Smooth muscle cell (in vitro differentiated cells): ENCODE measurements at regions not wholly inside any gene's neighbourhood (a gene's known extent, or its start where the extent isn't known, plus 50 kb on each side); places are given as distances from the start of the nearest gene placed in this dataset.
"Not testable (repeated sequence)": the region's sequence is repeated elsewhere in the genome, so short reads cannot be mapped to it uniquely, and the experiment has no call there.

Source experiments
- DNase-seq: peaks from one replicate; lab custom pipeline; 2025; ENCODE audit not compliant: unreplicated experiment; lab: John Stamatoyannopoulos, UW
- H2AFZ ChIP-seq: fragments of 200-600 bp; sonication (generic); 2 replicates; pipeline ENCODE4 v1.6.0; 2016; ENCODE audit warnings: antibody characterized with exemption, low read depth, mild to moderate bottlenecking
- H3F3A ChIP-seq: fragments of 200-600 bp; sonication (generic); 2 replicates; pipeline ENCODE4 v1.6.0; 2017; ENCODE audit warnings: antibody characterized with exemption, low read depth
- H3K27ac ChIP-seq: fragments of 200-600 bp; sonication (generic); 2 replicates; pipeline ENCODE4 v1.5.1; 2016; ENCODE audit warnings: low read depth, mild to moderate bottlenecking
- H3K27me3 ChIP-seq: fragments of 200-600 bp; sonication (generic); 2 replicates; pipeline ENCODE4 v1.6.1; 2016; ENCODE audit warnings: low read depth, mild to moderate bottlenecking
- H3K36me3 ChIP-seq: fragments of 200-600 bp; sonication (generic); 2 replicates; pipeline ENCODE4 v1.5.1; 2016; ENCODE audit warnings: low read depth
- H3K4me1 ChIP-seq: fragments of 200-600 bp; sonication (generic); 2 replicates; pipeline ENCODE4 v1.5.1; 2016; ENCODE audit warnings: low read depth
- H3K4me2 ChIP-seq: fragments of 200-600 bp; sonication (generic); 2 replicates; pipeline ENCODE4 v1.6.0; 2016; ENCODE audit warnings: mild to moderate bottlenecking
- H3K4me3 ChIP-seq: fragments of 200-600 bp; sonication (generic); 2 replicates; pipeline ENCODE4 v1.5.1; 2016; ENCODE audit warnings: mild to moderate bottlenecking
- H3K79me2 ChIP-seq: fragments of 200-600 bp; sonication (generic); 2 replicates; pipeline ENCODE4 v1.6.0; 2016; ENCODE audit warnings: low read depth, mild to moderate bottlenecking
- H3K9ac ChIP-seq: fragments of 200-600 bp; sonication (generic); 2 replicates; pipeline ENCODE4 v1.6.0; 2016; ENCODE audit warnings: low read depth
- H3K9me3 ChIP-seq: fragments of 200-600 bp; sonication (generic); replicated peaks from 2 replicates; pipeline ENCODE4 v1.5.1; 2016; ENCODE audit warnings: low read depth
- H4K20me1 ChIP-seq: fragments of 200-600 bp; sonication (generic); 2 replicates; pipeline ENCODE4 v1.6.0; 2016; ENCODE audit warnings: low read depth
- WGBS: methylation state at CpG from one replicate; pipeline ENCODE4 v1.1.7; 2016; ENCODE audit warnings: low lambda C conversion rate; 5-methylcytosine and 5-hydroxymethylcytosine counted together
- TF ChIP-seq, protein P1 (sequence below): fragments of 200-600 bp; sonication (generic); IDR thresholded peaks from 2 replicates; pipeline ENCODE4 v1.5.1; 2017; ENCODE audit warnings: borderline replicate concordance, mild to moderate bottlenecking, antibody characterized with exemption; ENCODE audit not compliant: insufficient read depth, poor library complexity, severe bottlenecking

DNA sequence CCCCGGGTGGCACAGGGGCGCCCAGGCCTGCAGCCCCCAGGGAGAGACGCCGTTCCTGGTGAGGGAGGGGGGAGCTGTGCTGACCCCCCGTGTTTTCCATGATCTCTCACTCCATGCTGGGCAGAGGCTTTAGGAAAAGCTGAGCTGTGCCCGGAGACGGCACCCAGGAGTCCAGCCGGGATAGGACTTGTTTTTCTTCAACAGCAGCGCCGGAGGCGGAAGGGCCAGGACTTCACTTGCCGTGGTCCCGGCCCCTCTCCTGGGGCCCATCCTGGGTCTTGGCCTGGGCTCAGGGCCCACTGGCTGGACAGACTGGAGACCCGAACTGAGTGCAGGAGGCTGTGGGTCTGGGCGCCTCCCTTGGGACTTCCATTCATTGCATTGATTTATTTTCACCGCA lies 176.8 kb upstream of the ZNF469 start:
- WGBS: 96% methylated on average over 11 of the region's 16 CpGs
- H3K4me2 ChIP-seq, DNase-seq, H3K4me3 ChIP-seq, H3K9ac ChIP-seq, H3K4me1 ChIP-seq, H3K79me2 ChIP-seq, H3K36me3 ChIP-seq, H3K27me3 ChIP-seq, H3F3A ChIP-seq, H3K27ac ChIP-seq, H2AFZ ChIP-seq, H3K9me3 ChIP-seq, H4K20me1 ChIP-seq: not testable (repeated sequence)

DNA sequence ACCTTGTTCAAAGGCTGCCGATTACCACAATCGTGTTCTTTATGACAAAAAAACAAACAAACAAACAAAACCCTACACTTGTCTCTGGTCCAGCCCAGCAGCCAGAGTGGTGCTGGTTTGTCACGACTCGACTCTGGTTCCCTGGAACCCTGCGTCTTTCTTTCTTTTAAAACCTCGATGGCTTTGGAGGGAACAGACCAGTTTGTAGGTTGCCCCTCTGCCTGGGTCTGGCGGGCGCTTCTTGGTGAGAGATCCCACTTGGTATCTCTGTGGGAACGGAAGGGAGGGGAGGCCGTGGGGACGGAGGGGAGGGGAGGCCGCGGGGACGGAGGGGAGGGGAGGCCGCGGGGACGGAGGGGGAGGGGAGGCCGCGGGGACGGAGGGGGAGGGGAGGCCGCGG lies 176.2 kb upstream of the ZNF469 start:
- not testable (repeated sequence) for H3K9me3 ChIP-seq, H3K36me3 ChIP-seq, H3K9ac ChIP-seq, H4K20me1 ChIP-seq, H3K79me2 ChIP-seq, H3K4me1 ChIP-seq, H3K27ac ChIP-seq, H3K27me3 ChIP-seq, H2AFZ ChIP-seq, H3K4me2 ChIP-seq, H3K4me3 ChIP-seq, H3F3A ChIP-seq, DNase-seq
- 98% methylated on average over 8 of the region's 22 CpGs for WGBS

DNA sequence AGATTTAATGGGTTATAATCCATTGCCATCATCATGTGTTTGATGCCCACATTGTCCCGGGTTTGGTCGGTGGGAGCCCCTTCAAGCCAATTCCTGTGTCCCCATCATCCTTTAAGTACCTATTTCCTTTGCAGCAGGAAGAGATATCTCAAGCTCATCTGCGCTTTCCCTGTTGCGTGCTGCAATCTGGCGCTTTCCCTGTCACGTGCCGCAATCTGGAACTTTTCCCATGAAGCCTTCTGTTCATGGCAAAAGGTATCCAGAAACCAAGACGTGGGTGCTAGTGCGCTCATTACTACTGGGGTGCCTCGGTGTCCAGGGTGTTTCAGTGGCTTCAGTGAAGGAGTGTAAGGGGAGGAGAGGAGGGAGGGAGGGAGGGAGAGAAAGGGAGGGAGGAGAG lies 174.6 kb upstream of the ZNF469 start:
- Histone ChIP-seq H3K79me2 (no peaks in the 10 kb centered on the region), H2AFZ (no peak overlapping the region), H3K27ac (no peak overlapping the region), H4K20me1 (no peaks in the 10 kb centered on the region), H3K4me2 (no peak overlapping the region), H3K27me3 (no peaks in the 10 kb centered on the region), H3K4me3 (no peak overlapping the region), H3K9me3 (no peaks in the 10 kb centered on the region), H3K9ac (no peak overlapping the region), H3K4me1 (no peaks in the 10 kb centered on the region), H3K36me3 (no peaks in the 10 kb centered on the region), H3F3A (no peaks in the 10 kb centered on the region)
- TF ChIP-seq, protein P1, sequence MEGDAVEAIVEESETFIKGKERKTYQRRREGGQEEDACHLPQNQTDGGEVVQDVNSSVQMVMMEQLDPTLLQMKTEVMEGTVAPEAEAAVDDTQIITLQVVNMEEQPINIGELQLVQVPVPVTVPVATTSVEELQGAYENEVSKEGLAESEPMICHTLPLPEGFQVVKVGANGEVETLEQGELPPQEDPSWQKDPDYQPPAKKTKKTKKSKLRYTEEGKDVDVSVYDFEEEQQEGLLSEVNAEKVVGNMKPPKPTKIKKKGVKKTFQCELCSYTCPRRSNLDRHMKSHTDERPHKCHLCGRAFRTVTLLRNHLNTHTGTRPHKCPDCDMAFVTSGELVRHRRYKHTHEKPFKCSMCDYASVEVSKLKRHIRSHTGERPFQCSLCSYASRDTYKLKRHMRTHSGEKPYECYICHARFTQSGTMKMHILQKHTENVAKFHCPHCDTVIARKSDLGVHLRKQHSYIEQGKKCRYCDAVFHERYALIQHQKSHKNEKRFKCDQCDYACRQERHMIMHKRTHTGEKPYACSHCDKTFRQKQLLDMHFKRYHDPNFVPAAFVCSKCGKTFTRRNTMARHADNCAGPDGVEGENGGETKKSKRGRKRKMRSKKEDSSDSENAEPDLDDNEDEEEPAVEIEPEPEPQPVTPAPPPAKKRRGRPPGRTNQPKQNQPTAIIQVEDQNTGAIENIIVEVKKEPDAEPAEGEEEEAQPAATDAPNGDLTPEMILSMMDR: no peak
- no peak for DNase-seq
- 93% methylated on average over 10 of the region's 10 CpGs for WGBS

DNA sequence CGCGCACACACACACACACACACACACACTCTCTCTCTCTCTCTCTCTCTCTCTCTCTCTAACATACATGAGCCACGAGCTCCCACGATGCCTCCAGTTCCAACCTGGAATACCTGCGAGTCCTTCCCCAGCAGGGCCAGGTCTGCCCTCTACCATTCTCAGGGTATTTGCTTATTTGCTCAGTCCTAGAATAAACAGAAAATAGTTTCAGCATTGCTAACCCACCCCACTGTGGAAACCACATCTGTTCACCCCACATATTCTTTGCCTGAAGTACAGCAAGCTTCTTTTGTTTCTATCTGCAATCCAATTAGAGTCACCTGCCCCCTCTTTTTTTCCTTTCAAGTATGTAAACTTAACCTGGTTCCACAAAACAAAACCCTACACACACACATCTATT lies 174.0 kb upstream of the ZNF469 start:
- not testable (repeated sequence) for H3K4me3 ChIP-seq, H3K27ac ChIP-seq, H3K4me2 ChIP-seq, H4K20me1 ChIP-seq, H3K4me1 ChIP-seq, H3K9ac ChIP-seq, H2AFZ ChIP-seq, H3K36me3 ChIP-seq, H3K27me3 ChIP-seq, H3F3A ChIP-seq, H3K9me3 ChIP-seq, DNase-seq, H3K79me2 ChIP-seq
- WGBS: 91% methylated on average over 3 of the region's 5 CpGs

DNA sequence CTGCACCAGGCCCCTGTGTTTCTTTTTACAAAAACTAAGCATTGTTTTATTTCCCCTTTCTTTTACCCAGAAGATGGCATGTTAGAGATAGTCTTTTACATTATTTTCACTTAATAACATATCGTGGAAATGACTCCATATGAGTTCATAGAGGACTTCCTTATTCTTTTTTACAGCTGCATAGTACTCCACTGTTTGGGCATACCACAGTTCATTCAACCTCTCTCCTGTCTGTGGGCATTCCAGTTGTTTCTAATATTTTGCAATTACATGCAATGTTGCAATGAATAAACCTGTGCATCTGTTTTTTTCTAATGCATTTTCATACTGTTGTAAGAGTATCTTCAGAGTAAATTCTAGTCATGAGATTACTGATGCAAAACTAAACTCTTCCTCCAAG lies 173.2 kb upstream of the ZNF469 start:
- 87% methylated on average over 1 of the region's 1 CpG for WGBS

DNA sequence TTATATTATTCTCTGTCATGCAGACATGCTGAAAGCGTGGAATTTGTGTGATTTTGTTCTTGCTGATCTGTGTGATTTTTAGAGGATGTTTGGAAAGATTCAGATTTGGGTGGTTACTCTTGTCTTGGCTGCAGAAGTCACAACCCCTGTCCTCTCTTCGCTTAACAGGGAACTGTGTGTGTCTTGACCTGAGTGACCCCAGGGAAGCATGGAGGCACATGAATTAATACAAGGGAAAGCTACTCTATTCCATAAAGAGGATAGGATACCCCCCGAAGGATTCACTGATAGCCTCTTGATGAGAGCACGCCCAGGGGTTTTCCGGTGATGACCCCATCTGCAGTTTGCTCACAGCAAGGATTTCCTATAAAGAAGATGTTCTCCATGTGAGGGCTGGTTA lies 168.8 kb upstream of the ZNF469 start:
- not testable (repeated sequence) for H3K27ac ChIP-seq, H3K36me3 ChIP-seq, H3K4me2 ChIP-seq, H3K4me3 ChIP-seq, H4K20me1 ChIP-seq, H3K79me2 ChIP-seq, H3K9me3 ChIP-seq, H3F3A ChIP-seq, DNase-seq, H3K9ac ChIP-seq, H3K4me1 ChIP-seq, H2AFZ ChIP-seq, H3K27me3 ChIP-seq
- WGBS: 92% methylated on average over 5 of the region's 5 CpGs

More for the DNA sequence above, 173.2 kb upstream of the ZNF469 start:
- H3K4me1 ChIP-seq, H3K36me3 ChIP-seq, H2AFZ ChIP-seq, H3K4me3 ChIP-seq, H3K27me3 ChIP-seq, H3K9ac ChIP-seq, H4K20me1 ChIP-seq, H3K27ac ChIP-seq, H3K79me2 ChIP-seq, H3K9me3 ChIP-seq, DNase-seq, H3F3A ChIP-seq, H3K4me2 ChIP-seq: not testable (repeated sequence)

DNA sequence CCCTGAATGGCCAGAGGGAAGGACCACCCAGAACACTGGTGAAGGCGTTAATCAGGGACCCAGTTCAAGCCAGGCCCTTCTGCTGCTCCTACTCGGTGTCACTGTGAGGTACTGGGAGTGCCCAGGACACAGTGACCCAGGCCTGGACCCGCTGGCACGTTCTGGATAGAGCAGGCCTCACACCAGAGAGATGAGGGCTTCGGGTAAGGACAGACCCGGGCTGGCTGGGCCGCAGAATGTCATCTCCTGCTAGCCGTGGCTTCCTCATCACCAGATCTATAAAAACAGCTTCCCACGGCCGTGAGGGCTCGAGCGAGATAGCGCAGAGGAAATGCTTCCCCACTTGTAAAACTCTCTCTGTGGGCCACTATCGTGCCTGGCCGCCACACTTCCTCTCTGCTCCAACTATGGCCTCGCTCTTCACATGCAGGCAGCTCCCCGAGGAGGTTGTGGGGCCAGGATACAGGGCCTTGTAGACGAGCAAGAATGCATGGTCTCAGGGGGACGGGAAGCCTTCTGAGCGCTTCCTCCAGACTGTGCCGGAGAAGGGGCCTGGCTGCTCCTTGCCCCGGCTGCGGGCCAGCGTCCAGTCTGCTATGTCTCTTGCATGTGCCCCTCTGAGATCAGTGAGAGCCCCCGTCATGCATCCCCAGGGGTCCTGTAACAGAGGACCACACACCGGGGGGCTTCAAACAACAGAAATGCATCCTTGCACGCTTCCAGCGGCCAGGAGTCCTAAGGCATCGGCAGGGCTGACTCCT lies 161.6 kb upstream of the ZNF469 start:
- Histone ChIP-seq H3K4me2 (peak overlapping the region; percentile 3), H2AFZ (peak overlapping the region; percentile 59)
- not testable (repeated sequence) for H3K27me3 ChIP-seq, H3K36me3 ChIP-seq, H4K20me1 ChIP-seq, H3K4me3 ChIP-seq, DNase-seq, H3K79me2 ChIP-seq, H3K9me3 ChIP-seq, H3K27ac ChIP-seq, H3K9ac ChIP-seq, H3K4me1 ChIP-seq, H3F3A ChIP-seq
- 62% methylated on average over 29 of the region's 29 CpGs for WGBS

DNA sequence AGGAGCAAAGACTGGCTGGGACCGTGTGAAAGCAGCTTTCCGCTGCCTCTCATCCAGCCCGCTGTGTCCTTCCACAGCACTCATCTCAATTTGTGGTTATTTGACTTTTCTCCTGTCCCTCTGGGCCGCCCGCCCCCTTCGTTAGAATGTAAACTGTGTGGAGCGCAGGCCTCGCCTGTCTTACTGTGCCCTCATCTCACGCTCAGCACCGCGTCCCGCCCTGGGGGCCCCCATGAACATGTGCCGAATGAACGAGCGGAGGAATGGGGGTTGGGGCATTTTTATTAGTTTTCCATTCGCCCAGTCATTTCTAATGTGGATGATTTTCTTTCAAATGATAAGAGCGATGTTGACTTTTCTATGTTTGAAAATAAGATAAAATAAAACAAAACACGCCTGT lies 159.1 kb upstream of the ZNF469 start:
- not testable (repeated sequence) for H3K4me1 ChIP-seq, H3K79me2 ChIP-seq, H3F3A ChIP-seq, H3K4me3 ChIP-seq, DNase-seq, H3K9me3 ChIP-seq, H3K4me2 ChIP-seq, H3K36me3 ChIP-seq, H3K27me3 ChIP-seq, H4K20me1 ChIP-seq, H2AFZ ChIP-seq, H3K9ac ChIP-seq, H3K27ac ChIP-seq
- WGBS: 81% methylated on average over 18 of the region's 18 CpGs
